HG02870 (cell line): ENCODE measurements at regions not wholly inside any gene's neighbourhood (a gene's known extent, or its start where the extent isn't known, plus 50 kb on each side); places are given as distances from the start of the nearest gene placed in this dataset.

ENCODE experiments used
- ATAC-seq: cut with Tn5 transposase; IDR thresholded peaks from one replicate; pipeline ENCODE4 v1.9.1; 2021; ENCODE audit warnings: mild to moderate bottlenecking, moderate library complexity; ENCODE audit not compliant: unreplicated experiment

DNA sequence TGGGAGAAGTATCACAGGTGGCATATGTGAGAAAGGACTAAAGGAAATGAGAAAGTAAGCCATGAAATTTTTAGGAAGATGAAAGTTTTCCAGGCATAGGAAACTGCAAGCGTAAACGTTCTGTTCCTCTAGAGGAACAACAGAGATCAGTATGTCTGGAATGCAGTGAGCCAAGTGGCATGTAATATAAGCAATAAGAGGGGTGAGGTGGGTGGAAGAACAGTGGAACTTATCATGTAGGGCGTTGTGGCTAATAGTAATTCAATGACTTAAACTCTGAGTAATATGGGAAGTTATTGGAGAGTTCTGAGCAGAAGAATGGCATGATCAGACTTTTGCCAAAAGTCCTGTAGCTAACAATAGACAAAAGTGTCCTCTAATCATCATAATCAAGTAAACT lies 902.9 kb downstream of the EPHA3 start:
- no peak for ATAC-seq

DNA sequence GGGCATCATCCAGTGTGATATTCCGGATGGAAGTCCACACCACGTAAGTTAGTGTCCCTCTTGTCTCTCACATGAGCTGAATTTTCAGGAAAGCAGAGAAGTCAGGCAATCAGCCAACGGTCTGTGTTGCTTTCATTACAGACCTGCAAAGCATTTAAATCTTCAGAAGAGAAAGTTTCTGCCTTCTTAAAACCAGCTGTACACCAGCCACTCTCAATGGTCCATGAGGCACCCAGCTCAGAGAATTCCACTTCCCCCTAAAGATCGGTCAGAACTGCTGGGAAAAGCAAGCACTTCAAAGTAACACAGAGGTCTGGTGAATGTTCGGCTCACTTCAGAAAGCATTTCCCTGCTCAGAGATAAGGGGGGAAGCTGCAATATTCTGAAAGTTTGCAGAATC lies 903.7 kb downstream of the EPHA3 start:
- ATAC-seq = no peak

DNA sequence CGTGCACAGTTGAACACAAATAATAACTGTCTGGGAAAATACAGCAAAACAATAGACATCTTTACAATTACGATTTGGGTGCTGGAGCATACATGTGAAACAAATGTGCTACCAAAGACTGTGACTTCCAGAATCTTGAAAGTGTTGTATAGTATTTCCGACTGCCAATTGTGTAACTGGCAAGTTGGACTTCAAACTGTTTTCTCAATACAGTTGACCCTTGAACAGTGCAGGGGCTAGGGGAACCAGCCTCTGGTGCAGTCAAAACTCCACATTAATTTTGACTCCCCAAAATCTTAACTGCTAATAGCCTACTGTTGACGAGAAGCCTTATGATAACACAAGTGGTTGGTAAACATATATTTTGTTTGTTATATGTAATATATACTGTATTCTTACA lies 904.2 kb downstream of the EPHA3 start:
- ATAC-seq = no peak

DNA sequence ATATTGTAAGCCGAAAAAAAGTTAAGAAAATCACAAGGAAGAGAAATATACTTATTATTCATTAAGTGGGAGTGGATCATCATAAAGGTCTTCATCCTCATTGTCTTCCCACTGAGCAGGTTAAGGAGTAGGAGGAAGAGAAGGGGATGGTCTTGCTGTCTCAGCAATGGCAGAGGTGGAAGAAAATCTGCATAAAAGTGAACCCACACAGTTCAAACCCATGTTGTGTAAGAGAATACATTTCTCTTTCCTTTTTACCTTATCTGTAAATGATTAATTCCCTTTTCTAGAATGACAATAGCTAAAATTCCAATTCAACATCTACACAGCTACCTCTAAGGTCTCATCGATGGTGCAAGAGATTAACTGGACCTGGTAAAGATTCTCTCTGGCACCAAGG lies 904.6 kb downstream of the EPHA3 start:
- ATAC-seq = no peak

DNA sequence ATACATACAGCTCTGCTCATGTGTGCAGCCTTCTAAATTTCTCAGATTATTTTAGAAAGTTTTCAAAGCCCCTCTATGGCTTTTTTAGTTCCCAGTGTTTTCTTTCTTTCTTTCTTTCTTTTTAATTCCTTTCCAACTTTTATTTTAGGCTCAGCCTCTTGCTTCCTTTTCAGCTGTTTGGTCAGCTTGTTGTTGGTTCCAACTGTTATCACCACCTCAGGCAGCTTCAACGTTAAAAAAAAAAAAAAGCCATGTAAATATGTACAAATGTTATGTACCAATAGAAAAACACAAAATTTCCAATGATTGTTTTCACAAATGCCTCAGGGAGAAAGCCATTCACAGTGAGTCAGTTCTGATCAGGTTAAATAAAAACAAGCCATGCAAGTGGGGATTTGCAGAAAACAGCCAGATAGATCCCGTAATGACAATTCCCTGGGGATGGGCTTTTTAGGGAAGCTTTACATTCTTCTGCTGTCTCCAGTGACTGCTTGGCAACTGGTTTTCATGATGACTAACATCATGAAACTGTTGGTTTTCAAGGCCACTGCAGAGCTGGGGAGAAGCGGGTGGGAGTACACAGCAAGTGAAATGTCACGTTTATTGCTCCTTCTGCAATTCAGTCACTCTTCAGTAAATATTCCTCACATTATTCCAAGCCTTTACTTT lies 908.4 kb downstream of the EPHA3 start:
- no peak for ATAC-seq

DNA sequence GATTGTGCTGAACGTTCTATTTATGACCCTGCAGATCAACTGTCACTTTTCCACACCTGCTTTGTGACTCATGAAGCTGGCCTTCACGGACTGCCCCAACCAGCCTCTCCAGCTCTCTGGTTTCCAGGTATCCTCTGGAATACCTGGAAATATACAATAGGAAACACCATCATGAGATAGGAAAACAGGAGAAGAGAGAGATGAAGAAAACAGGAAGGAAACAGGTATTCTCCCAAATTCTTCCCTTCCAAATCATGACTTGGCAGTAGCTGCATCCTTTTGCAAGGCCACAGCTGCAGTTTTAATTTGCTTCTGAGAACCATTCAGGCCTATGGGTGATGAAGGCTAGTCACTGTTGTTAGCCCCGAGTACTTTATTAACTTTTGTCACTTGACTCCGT lies 909.1 kb downstream of the EPHA3 start:
- no peak for ATAC-seq

DNA sequence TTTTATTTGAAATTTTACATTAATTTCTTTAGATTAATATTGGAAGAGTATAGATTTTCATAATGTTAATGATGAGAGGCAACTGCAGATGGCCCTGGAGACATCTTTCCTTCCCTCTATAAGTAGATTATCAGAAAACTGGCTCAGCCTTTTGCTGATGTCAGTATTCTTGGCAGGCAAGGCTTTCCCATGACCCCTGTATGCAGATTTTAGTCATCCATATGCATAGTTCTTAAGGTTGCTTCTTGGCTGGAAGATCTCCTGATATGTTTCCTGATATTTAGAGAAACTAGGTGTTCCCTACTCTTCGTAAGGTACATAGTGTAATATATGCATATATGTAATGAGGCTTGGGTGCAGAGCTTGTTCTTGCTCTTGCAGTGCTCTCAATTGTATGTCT lies 911.4 kb downstream of the EPHA3 start:
- no peak for ATAC-seq

DNA sequence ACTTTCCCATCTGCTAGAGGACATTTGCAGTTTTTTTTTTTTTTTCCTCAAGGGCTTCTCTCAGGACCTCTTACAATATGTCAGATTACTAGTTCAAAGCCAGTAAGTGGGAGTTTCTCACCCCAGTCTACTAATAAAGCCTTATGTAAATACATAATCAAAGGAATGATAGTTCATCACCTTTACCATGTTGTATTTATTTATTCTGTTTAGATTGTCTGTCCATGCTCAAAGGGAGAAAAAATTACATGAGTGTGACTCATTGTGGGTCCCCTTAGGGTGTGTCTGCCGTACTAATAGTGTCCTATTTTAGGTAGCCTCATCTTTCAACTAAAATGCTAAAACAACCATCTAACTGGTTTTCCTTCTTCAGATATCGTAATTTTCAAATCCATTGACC lies 917.6 kb downstream of the EPHA3 start:
- ATAC-seq = no peak

DNA sequence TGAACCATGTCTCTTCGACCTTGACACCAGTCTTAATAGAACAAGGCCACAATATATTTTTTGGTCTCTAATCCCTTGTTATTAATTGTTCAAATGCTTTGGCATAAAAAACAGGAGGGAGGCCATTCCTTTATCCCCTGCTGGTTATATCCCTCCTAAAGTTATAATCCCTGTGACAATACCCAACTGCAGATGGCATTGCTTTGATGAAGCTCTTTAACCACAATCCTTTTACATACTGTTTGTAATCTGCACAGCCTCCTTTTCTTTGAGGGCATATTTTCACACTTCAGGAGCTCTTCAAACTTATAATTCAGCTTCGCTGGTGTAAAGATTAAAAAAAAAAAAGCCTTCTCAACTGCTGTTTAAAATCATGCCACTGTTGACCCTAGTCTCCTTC lies 919.0 kb downstream of the EPHA3 start:
- no peak for ATAC-seq

DNA sequence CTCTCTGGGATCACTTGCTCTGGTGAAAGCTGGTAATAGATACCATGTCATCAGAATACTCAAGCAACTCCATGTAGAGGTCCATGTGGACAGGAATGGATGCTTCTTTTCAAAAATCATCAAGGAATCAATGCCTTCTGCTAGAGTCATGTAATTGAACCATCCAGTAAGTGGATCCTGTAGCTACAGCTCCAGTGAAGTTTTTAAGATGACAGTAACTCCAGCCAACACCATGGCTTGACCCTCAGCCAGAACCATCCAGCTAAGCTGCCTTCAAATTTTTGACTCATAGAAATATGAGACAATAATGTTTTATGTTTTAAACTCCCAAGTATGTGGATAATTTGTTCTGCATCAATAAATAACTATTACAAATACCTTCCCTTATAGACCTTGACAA lies 923.7 kb downstream of the EPHA3 start:
- ATAC-seq = no peak

DNA sequence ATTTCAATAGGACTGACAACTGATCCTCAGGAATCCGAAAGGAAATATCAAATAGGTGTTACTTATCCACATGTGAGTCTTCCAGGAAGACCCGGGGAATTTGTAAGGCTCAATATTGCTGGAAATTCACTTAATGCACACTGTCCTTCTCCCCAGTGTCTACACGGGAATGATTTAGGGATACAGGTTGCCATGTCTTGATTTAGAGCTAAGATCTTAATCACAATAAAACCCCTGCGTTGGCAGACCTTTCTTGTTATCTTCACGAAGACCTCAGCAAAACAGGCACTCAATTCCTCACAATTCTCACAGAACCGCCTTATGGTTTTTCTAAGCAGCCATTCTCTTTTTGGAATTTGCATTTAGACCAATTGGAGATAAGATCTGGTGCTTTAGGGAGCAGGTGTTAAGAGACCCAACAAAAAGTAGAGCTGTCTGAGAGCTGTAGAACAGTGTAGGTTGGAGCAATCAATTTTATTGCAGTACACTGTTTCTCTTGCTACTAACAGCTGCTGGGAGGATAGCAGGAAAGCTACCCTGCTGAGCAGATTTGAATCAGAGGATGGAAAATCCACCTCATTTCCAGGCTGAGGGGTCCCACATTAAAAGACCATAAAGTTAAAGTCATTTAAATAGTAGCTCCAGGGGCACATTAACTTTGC lies 925.7 kb downstream of the EPHA3 start:
- no peak for ATAC-seq

DNA sequence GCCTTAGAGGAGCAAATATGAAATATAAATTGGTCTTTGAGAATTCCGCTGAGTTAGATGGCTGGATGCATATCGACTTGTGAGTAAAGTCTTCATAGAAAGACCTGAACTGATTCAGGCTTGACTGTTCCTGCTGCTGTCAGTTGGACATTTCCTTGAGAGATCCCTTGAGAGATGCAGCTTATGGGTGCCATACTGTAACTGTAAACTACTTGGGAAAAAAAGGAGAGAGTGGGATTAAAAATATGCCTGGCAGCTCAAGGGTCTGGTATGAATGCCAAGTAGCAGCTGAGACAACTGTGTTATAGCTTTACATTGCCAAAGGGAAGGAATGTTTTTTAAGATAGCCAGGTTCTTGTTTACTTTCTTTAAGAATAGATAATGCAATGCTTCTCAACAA lies 926.6 kb downstream of the EPHA3 start:
- ATAC-seq = no peak

DNA sequence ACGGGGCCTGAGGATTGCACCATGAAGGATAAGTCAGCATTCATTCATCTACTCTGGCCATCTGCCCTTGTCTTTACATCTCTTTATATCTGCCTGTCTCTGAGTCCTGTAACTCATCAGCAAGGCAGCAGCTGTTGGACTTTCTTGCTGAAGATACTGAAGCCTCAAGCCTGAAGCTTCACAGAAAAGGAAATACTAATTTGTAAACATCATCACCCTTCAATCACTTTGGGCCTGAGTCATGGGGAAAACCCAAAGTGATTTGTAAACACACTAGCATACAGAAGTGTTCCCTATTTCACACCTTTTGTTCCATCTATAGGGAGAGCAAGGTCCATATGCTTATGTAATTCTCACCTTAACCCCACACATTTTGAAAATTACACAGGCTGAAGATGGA lies 928.2 kb downstream of the EPHA3 start:
- no peak for ATAC-seq

DNA sequence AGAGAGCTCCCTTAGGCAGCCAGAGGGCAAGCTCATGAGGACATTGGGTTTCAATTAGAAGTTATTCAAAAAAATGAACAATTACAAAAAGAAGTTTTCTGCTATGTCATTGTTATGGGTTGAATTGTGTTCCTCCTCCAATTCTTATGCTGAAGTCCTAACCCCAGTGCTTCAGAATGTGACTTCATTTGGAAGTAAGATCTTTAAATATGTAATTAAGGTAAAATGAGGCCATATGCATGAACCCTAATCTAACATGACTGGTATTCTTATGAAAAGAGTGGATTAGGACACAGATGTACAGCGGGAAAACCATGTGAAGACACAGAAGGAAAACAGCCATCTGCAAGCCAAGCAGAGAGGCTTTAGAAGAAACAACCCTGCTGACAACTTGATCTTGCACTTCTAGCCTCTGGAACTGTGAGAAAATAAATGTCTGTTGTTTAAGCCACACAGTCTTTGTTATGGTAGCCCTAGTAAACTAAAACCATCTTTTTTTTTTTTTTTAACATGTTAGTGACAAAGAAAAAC lies 929.6 kb downstream of the EPHA3 start:
- ATAC-seq = no peak

DNA sequence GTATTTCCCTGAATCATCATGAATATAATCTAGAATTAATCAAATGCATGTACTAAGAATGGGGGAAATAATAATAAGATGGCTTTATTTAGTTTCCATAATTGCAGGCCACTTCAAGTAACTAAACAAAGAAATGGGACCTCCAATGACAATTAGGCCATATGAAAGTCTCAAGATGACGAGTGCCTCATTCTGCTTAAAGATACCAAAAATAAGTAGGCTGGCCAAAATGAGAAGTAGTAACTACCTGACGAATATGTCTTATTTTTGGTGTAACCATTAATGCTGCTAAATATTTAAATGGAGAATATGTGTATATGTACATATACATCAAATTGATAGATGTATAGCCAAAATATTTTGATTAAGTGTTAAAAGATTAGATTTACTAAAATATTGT lies 932.6 kb downstream of the EPHA3 start:
- ATAC-seq = no peak

DNA sequence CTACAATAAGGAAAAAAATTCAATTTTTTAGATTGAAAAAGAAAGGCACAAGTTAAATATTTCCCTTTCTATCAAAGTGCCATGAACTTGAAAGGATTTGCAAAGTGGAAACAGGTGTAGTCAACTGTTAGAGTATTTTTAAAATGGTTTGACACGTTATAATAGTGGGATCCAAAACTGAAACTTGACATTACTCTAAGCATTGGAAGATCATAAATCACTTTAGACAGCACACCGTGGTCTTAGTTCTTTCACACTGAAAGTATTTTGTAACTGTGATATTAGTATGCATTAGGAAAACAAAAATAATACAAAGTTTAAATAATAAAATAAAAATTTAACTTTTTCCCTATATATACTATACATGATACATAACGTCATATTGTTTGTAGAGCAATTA lies 933.1 kb downstream of the EPHA3 start:
- ATAC-seq = no peak

DNA sequence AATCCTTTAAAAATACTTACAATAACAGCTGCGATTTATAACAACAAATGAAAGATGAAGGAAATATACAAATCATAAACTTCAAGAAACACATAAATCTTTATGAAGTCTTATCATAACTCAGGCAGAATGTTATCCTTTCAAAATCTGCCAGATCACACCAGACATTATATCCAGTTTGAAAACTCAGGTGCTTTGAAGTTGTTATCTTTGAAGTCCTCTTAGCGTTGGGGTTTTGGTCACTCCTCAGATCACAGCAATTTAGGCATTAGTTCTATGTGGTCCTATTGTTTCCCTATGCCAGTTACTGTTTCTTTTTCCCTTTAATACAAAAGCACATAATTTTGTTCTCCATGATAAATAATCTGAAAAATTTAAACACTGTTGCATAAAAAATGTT lies 934.6 kb downstream of the EPHA3 start:
- ATAC-seq = no peak

DNA sequence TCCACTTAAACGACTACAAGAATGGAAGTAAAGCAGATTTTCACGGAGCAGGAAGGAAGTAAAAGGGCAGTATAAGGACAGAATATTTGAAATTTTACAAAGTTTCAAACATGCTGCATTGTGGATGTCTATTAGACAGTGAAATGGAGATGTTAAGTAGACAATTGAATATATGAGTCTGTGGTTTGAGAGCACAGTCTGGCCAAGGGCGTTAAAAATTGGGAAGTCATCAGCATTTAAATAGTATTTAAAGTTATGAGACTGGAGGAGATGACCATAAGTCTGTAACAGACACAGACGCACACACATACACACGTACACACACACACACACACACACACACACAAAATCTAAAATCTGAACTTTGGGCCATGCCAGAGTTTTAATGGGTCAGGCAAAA lies 935.9 kb downstream of the EPHA3 start:
- no peak for ATAC-seq

DNA sequence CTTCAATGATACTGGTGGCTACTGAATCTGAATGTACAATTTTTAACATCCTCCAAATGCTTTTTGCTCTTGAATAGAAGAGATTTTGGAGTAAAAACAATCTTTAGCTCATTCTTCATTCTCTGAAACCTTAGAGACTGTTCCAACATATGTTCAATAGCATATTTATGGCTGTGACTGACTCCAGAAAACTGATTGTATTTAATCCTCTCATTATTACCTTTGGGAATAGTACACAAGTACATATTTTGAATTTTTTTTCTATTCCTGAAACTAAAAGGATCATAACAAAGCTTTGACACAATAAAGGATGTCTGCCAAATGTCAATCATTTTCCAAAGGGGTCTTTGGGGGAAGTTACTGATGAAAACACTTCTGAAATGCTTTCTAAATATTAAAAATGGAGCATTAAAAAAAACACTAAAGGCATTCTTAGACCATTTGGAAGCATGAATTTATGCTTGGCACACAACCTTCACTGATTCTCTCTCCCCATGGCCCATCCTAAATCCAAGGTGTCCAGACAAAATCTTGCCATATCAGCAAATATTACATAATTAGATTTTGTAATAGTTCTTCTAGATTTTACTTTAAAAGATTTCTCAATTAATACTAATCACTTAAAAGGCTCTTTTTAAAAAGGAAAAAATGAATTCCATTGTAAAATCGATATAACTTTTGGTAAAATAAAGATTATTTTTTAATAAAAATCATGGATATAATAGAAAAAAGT lies 936.8 kb downstream of the EPHA3 start:
- no peak for ATAC-seq

DNA sequence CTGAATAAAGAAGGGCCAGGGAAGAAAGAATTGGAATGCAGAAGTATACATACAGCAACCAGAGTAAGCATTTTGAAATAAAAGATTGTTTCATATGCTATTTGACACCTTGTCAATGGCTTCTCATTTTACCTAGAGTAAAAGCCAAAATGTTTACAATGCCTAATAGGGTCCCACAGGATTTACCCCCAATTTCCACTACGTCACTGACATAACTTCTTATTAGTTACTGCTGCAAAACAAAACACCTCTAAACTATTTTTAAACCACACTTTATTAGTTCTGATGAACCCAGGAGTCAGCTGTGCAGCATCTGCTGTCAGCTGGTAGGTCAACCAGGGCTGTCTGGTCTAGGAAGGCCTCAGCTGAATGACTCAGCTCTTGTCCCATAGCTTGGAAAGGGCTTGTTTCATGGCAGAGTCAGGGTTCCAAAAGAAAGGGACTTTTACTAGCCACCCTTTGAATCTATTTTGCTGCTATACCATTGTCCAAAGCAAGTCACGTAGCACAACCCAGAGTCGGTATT lies 945.1 kb downstream of the EPHA3 start:
- no peak for ATAC-seq

DNA sequence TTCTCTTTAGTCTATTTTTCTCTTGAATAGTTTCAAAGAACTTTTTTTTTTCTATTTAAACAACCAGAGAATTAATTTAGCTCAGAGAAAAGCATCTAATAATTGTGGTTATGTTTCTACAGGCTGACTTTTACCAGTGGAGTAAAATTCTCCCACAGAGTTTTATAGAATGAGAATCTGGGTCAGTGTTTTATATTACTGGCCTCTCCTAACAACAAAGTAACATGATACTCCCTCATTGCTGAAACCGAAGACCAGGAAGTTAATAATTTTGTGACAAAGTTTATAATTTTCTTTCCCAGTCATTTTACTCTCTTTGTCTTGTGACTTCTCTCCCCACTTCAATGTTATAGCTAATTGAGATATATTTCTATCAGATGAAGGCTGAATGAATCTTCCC lies 946.9 kb downstream of the EPHA3 start:
- no peak for ATAC-seq

DNA sequence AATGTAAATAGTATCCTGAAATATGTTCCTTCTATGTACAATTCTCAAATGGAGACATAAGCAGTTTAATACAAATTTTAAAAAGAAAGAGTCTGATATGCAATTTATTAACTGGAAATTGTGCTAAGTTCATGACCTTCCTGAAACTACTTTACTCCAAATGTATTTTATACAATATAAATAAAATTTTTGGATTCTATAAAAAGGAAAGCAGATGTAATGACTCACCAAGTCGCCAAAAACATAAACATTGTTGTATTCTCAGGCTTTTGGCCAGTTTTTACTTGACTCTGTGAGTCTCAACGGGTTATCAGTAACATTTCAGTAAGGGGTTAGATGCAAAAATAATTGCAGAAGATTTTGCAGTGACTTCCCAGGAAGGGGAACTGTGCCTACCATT lies 948.2 kb downstream of the EPHA3 start:
- no peak for ATAC-seq
